ENCODE measurements at regions not wholly inside any gene's neighbourhood (a gene's known extent, or its start where the extent isn't known, plus 50 kb on each side); places are given as distances from the start of the nearest gene placed in this dataset.

- DNase-seq (ENCODE audit: low spot score): no peak
Measured at GRCh38 chr7:116310141-116310540, 99.8 kb downstream of the TES start.

- no peak for DNase-seq (ENCODE audit: low spot score)
Measured at GRCh38 chr7:116311259-116311658, 100.9 kb downstream of the TES start.

DNA sequence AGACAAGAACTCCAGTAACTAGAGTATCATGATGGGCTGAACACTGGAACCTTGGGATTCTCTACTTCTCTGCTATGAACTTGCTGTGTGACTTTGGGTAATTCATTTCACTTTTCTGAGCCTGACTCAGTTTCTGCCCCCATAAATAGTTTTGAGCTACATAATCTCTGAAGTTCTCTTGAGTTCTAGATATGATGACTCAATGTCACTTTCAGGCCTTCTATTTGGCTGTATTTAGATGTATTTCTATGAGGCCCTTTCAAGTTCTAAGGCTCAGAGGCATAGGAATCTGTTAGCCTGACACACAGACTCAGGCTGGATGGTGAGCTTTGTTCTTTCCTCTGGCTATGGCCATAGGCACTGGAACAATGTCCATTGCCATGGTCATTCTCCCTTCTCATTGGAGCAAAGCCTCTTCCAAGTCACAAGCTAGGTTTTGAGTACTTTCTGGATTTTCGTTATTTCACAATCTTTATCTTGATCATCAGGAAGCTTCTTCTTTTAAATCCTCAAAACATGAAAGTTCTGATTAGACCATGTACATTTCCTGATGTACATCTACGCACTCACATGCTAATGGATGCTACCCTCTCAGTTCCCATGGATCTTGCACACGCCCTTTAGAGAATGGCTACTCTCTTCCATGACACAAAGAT, 101.6 kb downstream of the TES start:
- DNase-seq (ENCODE audit: low spot score): no peak

GRCh38 chr7:116315293-116315692, 105.0 kb downstream of the TES start:
- DNase-seq (ENCODE audit: low spot score): no peak

DNA sequence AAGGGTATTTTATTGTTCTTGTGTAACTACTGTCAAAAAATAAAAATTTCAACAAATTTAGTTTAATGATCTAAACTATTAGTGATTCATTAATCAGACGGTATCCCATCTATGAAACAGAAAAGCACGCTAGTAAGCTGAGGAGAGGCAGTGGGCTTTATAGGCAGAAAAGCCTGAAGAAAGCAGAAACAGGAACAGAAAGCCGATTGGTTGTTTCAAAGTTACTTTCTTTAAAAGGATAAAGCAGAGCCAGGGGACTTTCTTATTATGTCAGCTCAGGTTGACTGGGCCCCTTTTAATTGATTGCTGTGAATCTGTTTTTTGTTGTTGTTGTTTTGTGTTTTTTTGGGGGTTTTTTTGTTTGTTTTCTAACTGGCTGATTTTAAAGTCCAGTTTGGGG, 105.5 kb downstream of the TES start:
- no peak for DNase-seq (ENCODE audit: low spot score)

GRCh38 chr7:116316838-116317628, 106.7 kb downstream of the TES start:
- no peak for DNase-seq (ENCODE audit: low spot score)

GRCh38 chr7:116317907-116318306, 107.6 kb downstream of the TES start:
- no peak for DNase-seq (ENCODE audit: low spot score)

- DNase-seq (ENCODE audit: low spot score): no peak
Measured at GRCh38 chr7:116322541-116322940, 112.2 kb downstream of the TES start.

- no peak for DNase-seq (ENCODE audit: low spot score)
Measured at GRCh38 chr7:116324582-116324981, 114.2 kb downstream of the TES start.

DNA sequence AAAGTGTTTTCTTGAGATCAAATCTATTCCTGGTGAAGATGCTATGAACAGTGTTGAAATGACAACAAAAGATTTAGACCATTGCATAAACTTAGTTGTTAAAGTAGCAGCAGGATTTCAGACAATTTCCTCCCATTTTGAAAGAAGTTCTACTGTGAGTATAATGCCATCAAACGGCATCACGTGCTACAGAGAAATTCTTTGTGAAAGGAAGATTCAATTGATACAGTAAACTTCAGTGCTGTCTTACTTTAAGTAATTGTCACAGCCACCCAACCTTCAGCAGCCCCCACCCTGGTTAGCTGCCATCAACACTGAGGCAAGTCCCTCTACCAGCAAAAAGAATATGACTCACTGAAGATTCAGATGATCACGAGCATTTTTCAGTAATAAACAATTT, 115.2 kb downstream of the TES start:
- DNase-seq (ENCODE audit: low spot score): no peak

GRCh38 chr7:116327135-116327534, 116.8 kb downstream of the TES start:
- no peak for DNase-seq (ENCODE audit: low spot score)

DNA sequence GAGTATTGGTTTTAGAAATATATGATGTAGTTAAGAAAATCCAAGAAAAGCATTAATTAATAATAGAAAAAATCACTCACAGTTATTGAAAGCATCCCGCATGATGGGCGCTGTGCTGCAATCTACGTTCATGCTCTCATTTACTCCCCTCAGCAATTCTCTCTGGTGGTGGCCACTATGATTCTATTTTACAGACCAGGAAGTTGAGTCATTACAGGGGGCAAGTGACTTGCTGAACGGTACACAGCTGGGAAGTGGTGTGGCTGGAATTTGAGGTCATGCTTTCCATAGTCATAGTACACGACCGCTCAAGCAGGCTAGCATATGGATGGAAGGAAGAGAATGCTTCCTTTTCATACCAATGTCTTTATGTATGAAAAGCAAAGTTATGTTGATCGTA, 117.4 kb downstream of the TES start:
- no peak for DNase-seq (ENCODE audit: low spot score)

DNA sequence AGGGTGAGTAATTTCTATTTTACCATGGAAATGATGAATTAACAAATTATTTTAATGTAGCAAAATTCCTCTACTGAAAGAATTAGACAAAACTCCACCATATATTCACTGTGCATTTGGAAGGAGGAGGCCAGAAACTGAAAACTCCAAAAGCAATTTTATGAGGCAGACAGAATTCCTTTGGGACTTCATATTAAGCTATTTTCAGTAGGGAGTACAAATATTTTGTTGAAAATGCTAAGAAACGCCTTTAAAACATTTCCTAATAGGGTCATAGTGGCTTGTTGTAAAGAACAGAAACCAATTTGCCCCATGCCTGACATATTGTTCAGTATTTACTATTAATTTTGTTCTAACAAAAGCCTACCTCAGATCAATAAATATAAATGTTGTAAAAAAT, 117.8 kb downstream of the TES start:
- DNase-seq (ENCODE audit: low spot score): no peak

DNA sequence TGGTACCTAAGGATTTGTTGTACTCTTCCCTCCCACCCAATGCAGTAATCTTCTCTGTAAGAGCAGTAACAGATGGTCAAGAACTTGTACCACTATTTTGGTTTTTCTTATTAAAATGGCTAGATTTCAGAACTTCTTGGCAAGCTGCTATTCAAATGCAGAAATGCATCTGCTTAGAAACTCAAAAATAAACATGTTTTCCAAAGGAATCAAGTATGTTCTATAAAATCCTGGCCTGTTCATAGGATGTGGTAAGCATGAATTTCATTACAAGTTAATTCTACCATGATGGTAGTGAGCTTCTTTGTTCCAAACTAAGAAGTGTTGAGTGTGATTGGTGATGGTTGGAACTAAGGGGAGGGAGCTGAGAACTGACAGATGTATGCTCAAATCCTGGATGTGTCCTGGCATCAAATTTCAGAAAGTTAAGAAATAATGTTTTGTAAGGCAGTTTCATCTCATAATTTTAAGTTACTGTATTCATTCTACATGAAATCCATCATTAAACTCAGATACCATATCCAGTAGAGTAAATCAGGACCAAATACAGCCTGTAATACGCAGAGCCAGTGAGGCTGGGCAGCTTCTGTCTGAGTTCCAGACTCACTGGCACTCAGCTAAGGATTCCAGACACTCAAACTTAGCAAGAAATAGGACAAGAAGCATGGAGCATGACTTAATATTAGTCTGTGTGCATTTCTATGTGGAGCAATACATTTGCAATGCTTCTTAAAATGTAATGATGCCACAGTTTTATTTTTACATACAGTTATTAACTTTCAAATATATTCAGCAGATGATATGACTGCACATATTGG, 119.6 kb downstream of the TES start:
- no peak for DNase-seq (ENCODE audit: low spot score)

DNA sequence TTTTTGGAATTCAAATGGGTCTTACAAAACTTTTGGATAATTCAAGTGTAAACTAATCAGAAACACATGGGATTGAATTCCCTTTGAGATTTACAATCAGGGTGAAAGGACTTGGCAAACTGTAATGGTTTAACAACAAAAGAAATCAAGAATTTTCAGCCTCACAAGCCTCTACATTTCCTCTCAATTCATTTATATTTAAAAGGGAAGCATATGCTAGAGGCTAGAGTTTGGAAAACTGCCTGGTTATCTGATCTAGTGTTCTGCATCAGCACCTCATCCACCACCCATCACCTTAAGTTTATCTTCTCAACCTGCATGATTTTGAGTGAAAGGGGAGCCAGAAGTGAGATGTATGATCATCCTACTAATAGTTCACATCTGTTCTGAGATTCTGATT, 120.7 kb downstream of the TES start:
- DNase-seq (ENCODE audit: low spot score): no peak

DNA sequence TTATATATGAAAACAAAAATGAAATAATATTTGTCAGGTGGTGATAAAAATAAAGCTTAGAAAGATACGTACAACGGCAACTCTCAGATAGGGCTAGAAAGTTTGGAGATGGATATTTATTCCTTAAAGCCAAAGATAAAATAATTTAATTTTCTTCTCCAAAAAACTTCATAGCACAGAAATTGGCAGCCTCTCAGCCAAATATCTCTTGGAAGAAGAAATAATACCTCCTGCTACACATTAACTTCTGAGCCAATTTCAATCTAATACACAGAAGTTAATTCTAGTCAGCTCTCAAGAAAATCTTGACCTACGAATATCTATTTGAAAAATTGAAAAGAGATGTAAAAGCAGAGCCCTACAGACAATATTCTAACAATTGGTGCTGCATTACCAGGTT, 122.4 kb downstream of the TES start:
- no peak for DNase-seq (ENCODE audit: low spot score)

GRCh38 chr7:116334555-116334954, 124.2 kb downstream of the TES start:
- no peak for DNase-seq (ENCODE audit: low spot score)

DNA sequence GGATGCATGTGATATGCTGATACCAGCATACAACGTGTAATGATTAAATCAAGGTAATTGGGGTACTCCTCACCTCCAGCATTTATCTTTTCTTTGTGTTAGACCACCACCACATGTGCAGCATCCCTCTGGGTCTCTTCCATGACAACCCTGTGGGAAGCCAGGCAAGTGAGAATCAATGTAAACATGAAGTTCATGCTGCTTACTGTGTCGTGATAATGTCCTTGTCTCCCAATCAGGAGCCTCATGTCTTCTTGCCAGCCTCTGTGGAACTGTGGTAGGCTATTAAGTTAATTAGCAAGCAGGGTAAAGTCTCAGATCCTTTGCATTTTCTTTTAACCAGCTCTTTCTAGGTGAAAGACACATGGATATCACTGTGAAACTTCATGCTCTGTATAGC, 126.7 kb downstream of the TES start:
- no peak for DNase-seq (ENCODE audit: low spot score)

- DNase-seq (ENCODE audit: low spot score): no peak
Measured at GRCh38 chr7:116337800-116338199, 127.5 kb downstream of the TES start.

GRCh38 chr7:116339564-116339963, 129.2 kb downstream of the TES start:
- DNase-seq (ENCODE audit: low spot score): no peak

DNA sequence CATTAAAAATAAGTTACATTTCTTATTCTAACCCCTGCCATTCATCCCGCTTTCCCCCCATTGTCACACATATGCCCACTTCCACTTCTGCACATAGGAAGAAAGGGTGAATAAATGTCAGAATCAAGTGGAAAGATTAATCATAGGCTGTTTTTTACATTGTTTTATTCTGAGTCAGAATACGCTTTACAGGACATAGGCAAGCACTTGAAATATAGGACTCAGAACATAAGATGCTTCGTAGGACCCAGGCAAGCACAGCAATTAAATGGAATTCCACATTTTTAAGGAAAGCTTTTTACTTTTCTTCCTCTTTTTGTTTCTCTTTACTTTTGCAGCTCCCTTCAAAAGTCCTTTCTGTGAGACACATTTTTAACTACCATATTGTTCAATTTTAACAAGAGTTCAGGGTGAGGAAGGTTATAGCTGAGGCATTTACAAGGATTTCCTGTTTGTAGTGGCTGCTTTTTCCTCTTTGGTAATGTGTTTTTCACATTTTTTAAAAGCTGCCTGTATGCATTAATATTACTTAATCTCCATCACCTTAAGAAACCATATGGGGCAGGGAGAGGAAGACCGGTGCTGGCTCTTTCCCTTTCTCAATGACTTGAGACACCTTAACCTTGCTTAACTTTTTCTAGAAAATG, 130.0 kb downstream of the TES start:
- no peak for DNase-seq (ENCODE audit: low spot score)
